GM23248 (cell line): ENCODE measurements at regions not wholly inside any gene's neighbourhood (a gene's known extent, or its start where the extent isn't known, plus 50 kb on each side); places are given as distances from the start of the nearest gene placed in this dataset.

Experiments
- EZH2 ChIP-seq: fragments of 200-600 bp; sonication (generic); IDR thresholded peaks from 2 replicates; pipeline ENCODE4 v1.6.1; 2018; ENCODE audit warnings: antibody characterized with exemption, mild to moderate bottlenecking; ENCODE audit not compliant: insufficient read depth, poor library complexity, severe bottlenecking
- EZH2phosphoT487 ChIP-seq: fragments of 200-600 bp; sonication (generic); IDR thresholded peaks from 2 replicates; pipeline ENCODE4 v1.6.1; 2018; ENCODE audit warnings: antibody characterized with exemption, moderate library complexity, mild to moderate bottlenecking, low read depth; ENCODE audit not compliant: insufficient read depth

- TF ChIP-seq EZH2phosphoT487 (no peak), EZH2 (no peak)
These were observed 54.4 kb upstream of the NEK7 start for GRCh38 chr1:198102454-198102827.
